H9 (cell line): ENCODE measurements at regions not wholly inside any gene's neighbourhood (a gene's known extent, or its start where the extent isn't known, plus 50 kb on each side); places are given as distances from the start of the nearest gene placed in this dataset.

Source experiments
- DNase-seq: peaks from one replicate; pipeline ENCODE4 v3.0.0-alpha.2; 2017
- H2AFZ ChIP-seq: one replicate; pipeline ENCODE4 v1.6.1; 2013; ENCODE audit warnings: mild to moderate bottlenecking, low read length, control low read depth, moderate library complexity
- H2AK5ac ChIP-seq: 2 replicates; pipeline ENCODE4 v1.6.1; 2013; ENCODE audit warnings: low read length, control low read depth, mixed read lengths; ENCODE audit not compliant: insufficient read length
- H2BK120ac ChIP-seq: one replicate; pipeline ENCODE4 v1.6.1; 2013; ENCODE audit warnings: low read depth, mild to moderate bottlenecking, low read length, control low read depth, inconsistent platforms; ENCODE audit not compliant: poor library complexity, severe bottlenecking
- H2BK12ac ChIP-seq: 2 replicates; pipeline ENCODE4 v1.6.1; 2013; ENCODE audit warnings: low read length, control low read depth, mixed read lengths, low read depth; ENCODE audit not compliant: insufficient read length
- H2BK15ac ChIP-seq: 2 replicates; pipeline ENCODE4 v1.6.1; 2013; ENCODE audit warnings: low read depth, low read length, control low read depth
- H2BK20ac ChIP-seq: one replicate; pipeline ENCODE4 v1.6.1; 2013; ENCODE audit warnings: low read depth, mild to moderate bottlenecking, low read length, control low read depth, inconsistent platforms; ENCODE audit not compliant: poor library complexity, severe bottlenecking
- H2BK5ac ChIP-seq: 2 replicates; pipeline ENCODE4 v1.6.1; 2013; ENCODE audit warnings: low read length, control low read depth, mixed read lengths; ENCODE audit not compliant: insufficient read length
- H3K14ac ChIP-seq: 2 replicates; pipeline ENCODE4 v1.6.1; 2013; ENCODE audit warnings: low read length, control low read depth; ENCODE audit not compliant: insufficient read depth
- H3K18ac ChIP-seq: 2 replicates; pipeline ENCODE4 v1.6.1; 2013; ENCODE audit warnings: low read depth, mild to moderate bottlenecking, mixed read lengths, low read length, control low read depth; ENCODE audit not compliant: insufficient read length
- H3K23ac ChIP-seq: 2 replicates; pipeline ENCODE4 v1.6.1; 2013; ENCODE audit warnings: low read length, control low read depth, mixed read lengths, low read depth; ENCODE audit not compliant: insufficient read length
- H3K23me2 ChIP-seq: 2 replicates; pipeline ENCODE4 v1.6.1; 2013; ENCODE audit warnings: low read depth, mild to moderate bottlenecking, mixed read lengths, low read length, control low read depth; ENCODE audit not compliant: insufficient read length, poor library complexity, severe bottlenecking
- H3K27ac ChIP-seq: 2 replicates; pipeline ENCODE4 v1.5.1; 2013; ENCODE audit warnings: low read length, control low read depth, mixed read lengths, low read depth; ENCODE audit not compliant: insufficient read length
- H3K27me3 ChIP-seq: 2 replicates; pipeline ENCODE4 v1.6.1; 2013; ENCODE audit warnings: low read length, control low read depth, inconsistent platforms; ENCODE audit not compliant: insufficient read depth
- H3K4ac ChIP-seq: 2 replicates; pipeline ENCODE4 v1.6.1; 2013; ENCODE audit warnings: low read depth, mild to moderate bottlenecking, control low read depth, inconsistent platforms, low read length, moderate library complexity
- H3K4me1 ChIP-seq: 2 replicates; pipeline ENCODE4 v1.6.1; 2013; ENCODE audit warnings: low read length, control low read depth, inconsistent platforms; ENCODE audit not compliant: insufficient read depth
- H3K4me2 ChIP-seq: 2 replicates; pipeline ENCODE4 v1.6.1; 2013; ENCODE audit warnings: low read length, control low read depth, mixed read lengths; ENCODE audit not compliant: insufficient read length, insufficient read depth
- H3K56ac ChIP-seq: 2 replicates; pipeline ENCODE4 v1.6.1; 2013; ENCODE audit warnings: low read depth, mild to moderate bottlenecking, mixed read lengths, low read length, control low read depth; ENCODE audit not compliant: insufficient read length
- H3K79me1 ChIP-seq: 2 replicates; pipeline ENCODE4 v1.6.1; 2013; ENCODE audit warnings: low read depth, mild to moderate bottlenecking, moderate library complexity, low read length, control low read depth, inconsistent platforms; ENCODE audit not compliant: insufficient read depth, poor library complexity, severe bottlenecking
- H3K79me2 ChIP-seq: 2 replicates; pipeline ENCODE4 v1.6.1; 2013; ENCODE audit warnings: low read length, control low read depth, inconsistent platforms; ENCODE audit not compliant: insufficient read depth
- H3K9ac ChIP-seq: 2 replicates; pipeline ENCODE4 v1.6.1; 2013; ENCODE audit warnings: low read length, control low read depth, mixed read lengths; ENCODE audit not compliant: insufficient read length; ENCODE audit errors: extremely low read depth
- H3K9me3 ChIP-seq: one replicate; pipeline ENCODE4 v1.6.1; 2013; ENCODE audit warnings: low read depth, low read length, inconsistent platforms; ENCODE audit not compliant: control insufficient read depth
- H3T11ph ChIP-seq: one replicate; pipeline ENCODE4 v1.6.1; 2013; ENCODE audit warnings: mild to moderate bottlenecking, low read length, control low read depth, inconsistent platforms
- H4K20me1 ChIP-seq: one replicate; pipeline ENCODE4 v1.6.1; 2013; ENCODE audit not compliant: control insufficient read depth, insufficient read length, insufficient read depth
- H4K5ac ChIP-seq: 2 replicates; pipeline ENCODE4 v1.6.1; 2013; ENCODE audit warnings: low read depth, mild to moderate bottlenecking, mixed read lengths, low read length, control low read depth; ENCODE audit not compliant: insufficient read length
- H4K8ac ChIP-seq: replicated peaks from 2 replicates; pipeline ENCODE4 v1.6.1; 2013; ENCODE audit warnings: low read length, control low read depth, mixed read lengths, low read depth; ENCODE audit not compliant: insufficient read length
- H4K91ac ChIP-seq: 2 replicates; pipeline ENCODE4 v1.6.1; 2013; ENCODE audit warnings: low read depth, mild to moderate bottlenecking, moderate library complexity, mixed read lengths, low read length, control low read depth; ENCODE audit not compliant: insufficient read length
- H3K27ac Mint-ChIP-seq, 3 experiments: 2 replicates in 2 of 3; 3 replicates in 1 of 3; pipeline ENCODE4 v1.8.0; 2020 to 2021; ENCODE audit warnings: mixed read lengths in 3 of 3, mild to moderate bottlenecking in 1 of 3, moderate library complexity in 1 of 3
- H3K27me3 Mint-ChIP-seq: 2 replicates; pipeline ENCODE4 v1.8.0; 2021; ENCODE audit warnings: low read depth, mild to moderate bottlenecking, moderate library complexity, mixed read lengths
- H3K36me3 Mint-ChIP-seq, 3 experiments: 2 replicates in 2 of 3; 3 replicates in 1 of 3; pipeline ENCODE4 v1.8.0; 2020 to 2021; ENCODE audit warnings: low read depth in 3 of 3, mixed read lengths in 3 of 3; ENCODE audit not compliant: insufficient read depth in 1 of 3
- H3K4me1 Mint-ChIP-seq, 2 experiments: 2 replicates each; pipeline ENCODE4 v1.8.0; 2020; ENCODE audit warnings: mixed read lengths in 2 of 2
- H3K4me3 Mint-ChIP-seq, 2 experiments: 2 replicates in 1 of 2; 3 replicates in 1 of 2; pipeline ENCODE4 v1.8.0; 2020 to 2021; ENCODE audit warnings: mild to moderate bottlenecking in 2 of 2, mixed read lengths in 2 of 2, moderate library complexity in 1 of 2
- H3K9me3 Mint-ChIP-seq, 2 experiments: 2 replicates in 1 of 2; 3 replicates in 1 of 2; pipeline ENCODE4 v1.8.0; 2020; ENCODE audit warnings: mild to moderate bottlenecking in 2 of 2, mixed read lengths in 2 of 2, moderate library complexity in 1 of 2
- WGBS: extraction: QIAGEN DNeasy Blood & Tissue Kit; methylation state at CpG from one replicate; pipeline ENCODE4 v1.1.7; 2013; ENCODE audit warnings: missing lambda C conversion rate, low lambda C conversion rate, mixed read lengths; ENCODE audit not compliant: insufficient read length; ENCODE audit errors: extremely low coverage; 5-methylcytosine and 5-hydroxymethylcytosine counted together
- TF ChIP-seq, protein P1 (sequence below): fragments of 200-600 bp; sonication (generic); conservative IDR thresholded peaks from 3 replicates; pipeline ENCODE4 v1.8.0; 2021; ENCODE audit warnings: antibody characterized with exemption, mild to moderate bottlenecking

DNA sequence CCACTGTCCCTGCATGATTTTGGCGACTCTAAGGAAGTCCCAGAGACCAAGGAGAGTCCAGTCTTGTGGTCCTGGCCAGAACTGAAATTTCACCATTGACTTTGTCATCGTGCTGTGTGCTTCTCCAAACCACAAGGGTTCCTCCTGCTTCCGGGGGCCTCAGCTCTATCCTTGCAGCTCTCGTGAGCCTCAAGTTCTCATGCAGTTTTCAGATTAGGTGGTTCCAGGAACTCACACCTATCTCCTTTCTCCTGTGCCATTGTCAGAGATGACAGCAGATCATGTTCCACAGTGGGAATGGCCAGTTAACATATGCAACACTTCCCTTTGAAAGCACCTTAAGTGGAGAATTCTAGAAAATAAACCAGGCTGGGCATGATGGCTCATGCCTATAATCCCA, 97.9 kb upstream of the CRHR1 start:
- Mint-ChIP-seq H3K4me3 (no peak overlapping the region), H3K27me3 (peaks cover 20% of the 10 kb centered on the region), H3K9me3 (no peaks in the 10 kb centered on the region), H3K4me1 (peaks cover 10 to 16% of the 10 kb centered on the region in 2 experiments), H3K36me3 (no peaks in the 10 kb centered on the region), H3K27ac (no peak overlapping the region)
- no peak overlapping the region for H3K18ac ChIP-seq
- no peaks in the 10 kb centered on the region; the same call in 1 of the 2 replicates for H3K27me3 ChIP-seq
- no peak overlapping the region for H3K56ac ChIP-seq
- H3K4me1 ChIP-seq = no peaks in the 10 kb centered on the region
- H3K79me1 ChIP-seq = no peaks in the 10 kb centered on the region
- no peak overlapping the region for H3K4me2 ChIP-seq
- no peak overlapping the region for H2BK120ac ChIP-seq
- H2AFZ ChIP-seq = no peak overlapping the region
- H2BK15ac ChIP-seq = no peak overlapping the region
- no peak overlapping the region for H4K91ac ChIP-seq
- no peak for DNase-seq
- H2BK20ac ChIP-seq = no peak overlapping the region
- no peak overlapping the region for H3T11ph ChIP-seq
- TF ChIP-seq, protein P1, sequence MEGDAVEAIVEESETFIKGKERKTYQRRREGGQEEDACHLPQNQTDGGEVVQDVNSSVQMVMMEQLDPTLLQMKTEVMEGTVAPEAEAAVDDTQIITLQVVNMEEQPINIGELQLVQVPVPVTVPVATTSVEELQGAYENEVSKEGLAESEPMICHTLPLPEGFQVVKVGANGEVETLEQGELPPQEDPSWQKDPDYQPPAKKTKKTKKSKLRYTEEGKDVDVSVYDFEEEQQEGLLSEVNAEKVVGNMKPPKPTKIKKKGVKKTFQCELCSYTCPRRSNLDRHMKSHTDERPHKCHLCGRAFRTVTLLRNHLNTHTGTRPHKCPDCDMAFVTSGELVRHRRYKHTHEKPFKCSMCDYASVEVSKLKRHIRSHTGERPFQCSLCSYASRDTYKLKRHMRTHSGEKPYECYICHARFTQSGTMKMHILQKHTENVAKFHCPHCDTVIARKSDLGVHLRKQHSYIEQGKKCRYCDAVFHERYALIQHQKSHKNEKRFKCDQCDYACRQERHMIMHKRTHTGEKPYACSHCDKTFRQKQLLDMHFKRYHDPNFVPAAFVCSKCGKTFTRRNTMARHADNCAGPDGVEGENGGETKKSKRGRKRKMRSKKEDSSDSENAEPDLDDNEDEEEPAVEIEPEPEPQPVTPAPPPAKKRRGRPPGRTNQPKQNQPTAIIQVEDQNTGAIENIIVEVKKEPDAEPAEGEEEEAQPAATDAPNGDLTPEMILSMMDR = no peak
- no peak overlapping the region for H3K14ac ChIP-seq
- H3K4ac ChIP-seq = no peak overlapping the region
- no peaks in the 10 kb centered on the region for H3K23me2 ChIP-seq
- H3K9ac ChIP-seq = no peak overlapping the region
- no peaks in the 10 kb centered on the region for H4K20me1 ChIP-seq
- H4K8ac ChIP-seq = no peak overlapping the region
- H2AK5ac ChIP-seq = no peak overlapping the region
- no peaks in the 10 kb centered on the region for H3K9me3 ChIP-seq
- H3K27ac ChIP-seq = no peak overlapping the region
- H2BK12ac ChIP-seq = no peak overlapping the region
- H3K23ac ChIP-seq = no peak overlapping the region
- no peak overlapping the region for H2BK5ac ChIP-seq
- no peaks in the 10 kb centered on the region for H3K79me2 ChIP-seq
- WGBS = no CpG with 5 or more reads among the region's 4 CpGs
- H4K5ac ChIP-seq = no peak overlapping the region
